HG03064 (cell line): ENCODE measurements at regions not wholly inside any gene's neighbourhood (a gene's known extent, or its start where the extent isn't known, plus 50 kb on each side); places are given as distances from the start of the nearest gene placed in this dataset.

Experiments used
- ATAC-seq: cut with Tn5 transposase; IDR thresholded peaks from one replicate; pipeline ENCODE4 v1.9.1; 2021; ENCODE audit warnings: low read depth; ENCODE audit not compliant: unreplicated experiment

- ATAC-seq, result no peak
These were observed 77.5 kb downstream of the RPLP1 start for GRCh38 chr15:69529961-69530633.

DNA sequence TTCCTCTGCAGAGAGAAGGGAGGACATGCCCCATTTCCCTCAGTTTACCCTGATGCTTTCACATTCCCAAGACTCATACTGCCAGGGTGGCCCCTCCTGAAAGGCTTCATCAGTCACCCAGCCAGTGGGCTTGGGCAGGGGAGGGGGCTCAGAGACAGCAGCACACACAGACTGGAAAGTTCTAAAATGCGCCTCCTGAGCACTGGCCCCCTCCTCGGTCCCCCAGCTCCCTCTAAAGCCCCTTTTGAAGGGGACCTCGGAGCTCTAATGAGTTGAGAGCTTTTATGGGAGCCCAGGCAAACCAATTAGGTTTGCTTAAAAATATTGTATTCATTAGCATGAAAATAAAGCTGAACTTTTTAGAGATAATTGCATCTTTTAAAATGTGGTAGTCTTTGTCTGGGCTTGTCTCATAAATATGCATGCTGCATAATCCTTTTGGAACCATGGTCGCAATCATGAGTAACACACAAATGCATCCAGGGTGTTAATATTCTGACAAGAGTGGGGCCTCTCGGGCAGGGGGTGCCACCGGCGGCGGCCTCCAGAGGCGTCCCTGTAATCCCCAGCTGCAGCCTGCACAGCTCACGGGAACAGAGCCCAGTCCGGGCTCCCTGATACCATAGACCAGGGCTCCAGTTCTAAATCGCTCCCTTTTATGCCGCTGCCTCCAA lies 78.5 kb downstream of the RPLP1 start:
- ATAC-seq, result no peak

DNA sequence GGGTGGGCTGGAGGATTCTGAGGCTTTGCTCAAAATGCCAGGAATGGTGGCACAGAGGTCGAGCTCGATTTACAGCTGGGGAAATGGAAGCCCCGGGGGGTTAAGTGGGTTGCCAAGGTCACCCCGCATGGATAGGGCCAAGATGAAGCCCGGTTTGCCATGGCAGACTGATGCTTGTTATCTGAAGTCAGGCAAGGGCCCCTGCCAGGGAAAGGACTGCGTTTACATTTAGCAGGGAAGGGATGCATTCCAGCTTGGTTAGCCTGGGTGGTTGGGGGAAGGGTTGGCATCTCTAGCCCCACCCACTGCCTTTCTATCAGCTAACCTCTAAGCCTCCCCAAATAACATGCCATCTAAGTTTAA lies 79.0 kb downstream of the RPLP1 start:
- no peak for ATAC-seq

GRCh38 chr15:69532066-69532465 lies 79.4 kb downstream of the RPLP1 start:
- ATAC-seq, result no peak

- no peak for ATAC-seq
These were observed 80.2 kb downstream of the RPLP1 start for GRCh38 chr15:69532856-69533255.

DNA sequence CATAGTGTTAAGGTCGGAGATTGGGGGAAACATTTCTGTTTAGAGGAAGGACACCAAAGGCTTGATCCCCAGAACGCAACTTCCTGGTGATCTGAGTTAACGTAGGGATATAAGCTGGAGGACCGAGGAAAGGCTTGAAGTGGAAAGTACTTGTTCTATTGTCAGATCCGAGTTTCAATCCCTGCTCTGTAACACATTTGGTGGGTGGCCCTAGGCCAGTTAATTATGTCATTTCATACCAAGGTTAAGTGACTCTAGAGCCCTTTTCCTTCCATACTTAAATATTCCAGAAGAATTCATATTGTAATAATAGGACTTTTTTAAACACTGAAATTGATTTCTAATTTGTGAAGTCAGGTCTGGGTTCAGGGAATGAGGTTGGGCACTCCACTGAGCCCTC lies 80.9 kb downstream of the RPLP1 start:
- no peak for ATAC-seq

DNA sequence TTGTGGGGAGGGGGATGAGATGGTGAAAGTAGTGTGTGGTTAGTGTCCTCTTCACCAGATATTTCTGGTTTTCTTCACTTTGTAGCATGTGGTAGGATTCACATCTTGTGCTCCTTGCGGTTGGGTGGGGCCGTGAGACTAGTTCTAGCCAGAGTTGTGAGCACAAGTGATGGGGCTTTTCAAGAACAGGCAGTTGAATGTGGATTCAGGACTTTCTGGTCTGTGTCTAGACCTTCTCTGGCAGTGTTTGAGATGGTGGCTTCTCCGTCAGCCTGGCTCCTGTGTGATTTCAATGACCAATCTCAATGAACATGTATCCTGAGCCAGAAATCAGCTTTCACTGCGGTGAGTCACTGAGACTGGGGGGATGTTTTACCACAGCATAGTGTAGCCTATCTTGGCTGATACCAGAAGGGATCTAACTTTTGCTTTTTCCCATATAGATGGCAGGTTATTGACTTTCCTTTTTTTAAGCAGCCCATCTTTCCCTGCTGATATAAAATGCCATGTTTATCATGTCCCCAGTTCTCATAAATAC lies 82.6 kb downstream of the RPLP1 start:
- ATAC-seq, result no peak

GRCh38 chr15:69535998-69536397 lies 83.4 kb downstream of the RPLP1 start:
- ATAC-seq, result no peak

- ATAC-seq, result no peak
These were observed 84.3 kb downstream of the RPLP1 start for GRCh38 chr15:69536726-69537512.

GRCh38 chr15:69537901-69538300 lies 85.3 kb downstream of the RPLP1 start:
- ATAC-seq, result no peak

DNA sequence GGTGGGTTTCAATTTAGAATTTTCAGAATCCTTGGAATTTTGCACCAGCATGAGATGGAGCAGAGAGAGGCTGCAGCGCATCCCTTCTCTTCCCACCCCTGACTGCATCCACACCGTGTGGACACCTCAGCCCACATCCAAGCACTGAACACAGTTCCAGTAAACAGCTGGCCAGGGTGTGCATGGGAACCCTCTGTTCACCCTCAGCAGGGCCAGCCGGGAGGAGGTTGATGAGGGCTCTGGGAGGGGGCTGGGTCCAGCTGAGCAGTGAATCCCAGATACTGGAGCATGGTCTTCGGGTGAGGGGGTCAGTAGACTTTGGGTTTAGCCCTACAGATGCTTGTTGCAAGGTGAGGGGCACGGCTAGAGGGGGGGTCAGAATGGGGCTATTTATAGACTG lies 85.8 kb downstream of the RPLP1 start:
- no peak for ATAC-seq

GRCh38 chr15:69539345-69539744 lies 86.7 kb downstream of the RPLP1 start:
- no peak for ATAC-seq

GRCh38 chr15:69540622-69541021 lies 88.0 kb downstream of the RPLP1 start:
- no peak for ATAC-seq

DNA sequence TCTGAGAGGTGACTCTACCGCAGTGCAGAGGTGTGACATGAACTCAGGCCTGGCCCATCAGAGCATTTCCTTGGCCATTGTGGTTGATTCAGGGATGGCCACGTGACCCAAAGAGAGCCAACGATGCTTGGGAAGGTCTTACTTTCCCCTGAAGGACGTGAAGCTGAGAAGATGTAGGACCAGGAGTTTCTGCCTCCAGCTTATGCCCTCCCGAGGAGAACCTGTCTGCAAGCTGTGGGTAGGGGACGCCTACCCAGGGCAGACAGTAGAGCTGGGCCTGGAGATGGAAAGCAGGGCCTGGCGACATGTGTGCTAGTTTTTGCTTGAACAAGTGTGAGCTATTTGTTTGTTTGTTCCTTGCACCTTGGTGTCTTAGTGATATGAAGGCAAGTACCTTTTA lies 89.4 kb downstream of the RPLP1 start:
- no peak for ATAC-seq

DNA sequence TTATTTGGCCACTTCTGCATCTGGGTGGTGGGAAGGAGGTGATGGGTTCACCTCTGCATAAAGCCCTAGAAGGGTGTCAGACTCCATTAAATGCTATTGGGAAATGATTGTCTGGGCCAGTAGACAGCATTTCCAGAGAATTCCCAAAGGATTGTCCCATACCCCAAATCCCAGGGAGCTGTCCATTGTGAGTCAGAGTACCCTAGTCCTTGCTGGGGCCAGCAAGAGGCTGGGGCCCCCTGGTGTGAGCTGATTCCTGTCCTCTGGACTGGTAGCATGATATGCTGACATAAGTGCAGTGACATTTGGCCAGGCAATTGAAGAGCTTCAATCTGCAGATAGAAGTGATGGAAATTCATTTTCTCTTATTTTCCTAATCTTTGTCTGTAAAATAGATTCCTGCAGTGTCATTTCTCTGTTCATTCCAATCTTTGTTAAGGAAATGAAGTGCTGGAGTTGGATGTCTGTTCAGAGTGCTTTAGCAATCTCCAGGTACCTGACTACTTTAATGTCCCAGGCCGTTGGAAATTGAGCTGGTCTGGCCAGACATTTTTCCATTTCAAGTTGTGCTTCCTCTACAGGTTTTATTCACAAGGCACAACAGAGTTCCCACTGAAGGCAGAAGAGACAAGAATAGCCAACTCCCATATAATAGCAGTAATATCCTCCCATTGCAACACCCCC lies 91.2 kb downstream of the RPLP1 start:
- no peak for ATAC-seq

GRCh38 chr15:69544365-69545113 lies 91.9 kb downstream of the RPLP1 start:
- no peak for ATAC-seq

DNA sequence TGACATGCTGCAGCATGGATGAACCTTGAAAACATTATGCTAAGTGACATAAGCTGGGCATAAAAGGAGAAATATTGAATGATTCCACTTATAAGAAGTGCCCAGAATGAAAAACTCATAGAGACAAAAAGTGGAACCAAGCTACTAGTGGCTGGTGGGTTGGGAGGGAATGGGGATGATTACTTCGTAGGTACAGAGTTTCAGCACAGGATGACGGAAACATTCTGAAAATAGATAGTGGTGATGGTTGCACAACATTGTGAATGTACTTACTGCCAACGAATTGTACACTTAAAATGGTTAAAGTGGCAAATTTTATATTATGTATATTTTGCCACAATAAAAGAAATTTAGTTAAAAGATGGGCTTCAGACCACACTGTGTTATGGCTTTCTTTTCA lies 93.6 kb downstream of the RPLP1 start:
- no peak for ATAC-seq

- no peak for ATAC-seq
These were observed 96.0 kb downstream of the RPLP1 start for GRCh38 chr15:69548395-69549180.

DNA sequence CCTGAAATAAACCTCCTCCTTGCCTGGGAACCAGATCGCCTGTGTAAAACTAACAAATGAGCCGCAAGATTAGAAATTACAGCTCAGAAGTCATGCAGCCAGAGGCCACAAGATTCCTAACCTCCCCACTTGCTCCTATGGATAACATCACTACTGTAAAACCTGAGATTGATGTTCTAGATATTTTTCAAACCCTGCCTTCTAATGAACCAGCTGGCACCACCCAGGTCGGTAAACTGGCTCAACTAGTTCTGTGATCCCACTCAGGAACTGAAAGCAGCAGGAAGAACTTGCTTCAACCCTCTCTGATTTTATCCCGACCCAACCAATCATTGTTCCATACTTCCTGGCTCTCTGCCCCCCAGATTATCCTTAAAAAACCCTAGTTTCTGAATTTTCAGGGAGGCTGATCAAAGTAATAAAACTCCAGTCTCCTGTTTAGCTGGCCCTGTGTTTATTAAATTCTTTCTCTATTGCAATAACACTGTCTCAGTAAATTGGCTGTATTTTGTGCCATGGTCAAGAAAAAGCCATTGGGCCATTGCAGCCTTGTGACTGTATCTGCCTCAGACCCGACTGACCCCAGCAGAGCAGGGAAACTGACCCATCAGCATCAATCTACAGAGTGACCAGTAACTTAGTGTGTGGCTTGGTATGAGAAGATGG lies 98.9 kb downstream of the RPLP1 start:
- no peak for ATAC-seq
